NT2/D1 (cell line): ENCODE measurements at regions not wholly inside any gene's neighbourhood (a gene's known extent, or its start where the extent isn't known, plus 50 kb on each side); places are given as distances from the start of the nearest gene placed in this dataset.

Source experiments
- SUZ12 ChIP-seq: IDR thresholded peaks from 2 replicates; pipeline ENCODE4 v1.6.1; 2011; ENCODE audit not compliant: insufficient read length, insufficient read depth; ENCODE audit errors: extremely low read depth
- YY1 ChIP-seq: IDR thresholded peaks from 2 replicates; pipeline ENCODE4 v1.6.1; 2011; ENCODE audit not compliant: insufficient read length, insufficient read depth
- ZNF274 ChIP-seq: IDR thresholded peaks from 2 replicates; pipeline ENCODE4 v1.6.1; 2011; ENCODE audit warnings: mild to moderate bottlenecking, low read depth, low read length

DNA sequence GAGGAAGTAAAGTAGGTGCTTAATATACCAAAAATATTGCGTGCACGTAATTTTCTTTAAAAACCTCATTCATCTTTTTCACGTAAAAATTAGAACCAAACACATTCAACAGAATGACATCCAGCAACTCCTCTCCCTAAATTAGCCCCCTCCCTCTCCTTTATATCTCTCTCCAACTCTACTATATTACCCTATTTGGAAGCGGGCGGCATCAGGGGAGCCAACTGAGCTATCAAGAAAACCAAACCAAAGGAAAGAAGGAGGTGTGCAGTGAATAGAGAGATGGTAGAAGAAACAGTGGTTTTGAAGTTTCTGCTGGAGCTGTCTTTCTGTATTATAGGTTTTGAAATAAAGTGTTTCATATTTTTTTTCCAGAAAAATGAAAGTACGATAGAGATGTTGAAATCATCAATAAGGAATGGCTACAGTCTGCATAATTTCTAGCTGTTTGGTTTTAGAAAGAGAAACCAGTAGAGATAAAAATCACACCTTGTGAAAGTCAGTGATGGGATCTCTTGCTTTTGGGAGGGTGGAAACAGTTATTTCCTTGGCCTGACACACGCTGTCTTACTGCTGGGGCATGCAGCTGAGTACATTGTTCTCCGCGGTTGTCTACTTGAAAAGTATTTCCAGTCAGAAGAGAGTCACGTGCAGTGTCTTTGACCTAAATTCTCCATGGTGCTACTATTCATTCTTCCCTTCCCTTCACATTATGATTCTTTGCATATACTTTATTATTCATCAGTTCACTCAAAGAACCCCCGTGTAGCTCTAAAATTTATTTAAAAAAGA, 94.1 kb upstream of the WDR17 start:
- no peak for TF ChIP-seq ZNF274
- no peak for TF ChIP-seq SUZ12
- no peak for TF ChIP-seq YY1
